Tongue (tissue), 1 donor: ENCODE measurements at regions not wholly inside any gene's neighbourhood (a gene's known extent, or its start where the extent isn't known, plus 50 kb on each side); places are given as distances from the start of the nearest gene placed in this dataset.

ENCODE experiments used
- DNase-seq: peaks from one replicate; pipeline ENCODE4 v3.0.0-alpha.2; 2015

GRCh38 chr6:100176951-100177710 is 183.1 kb upstream of the MCHR2 start:
- peak; percentile 11 for DNase-seq

GRCh38 chr6:100176311-100176950 is 182.4 kb upstream of the MCHR2 start:
- DNase-seq: peak; percentile 57

GRCh38 chr6:100175814-100176310 is 181.8 kb upstream of the MCHR2 start:
- DNase-seq: peak; percentile 40

GRCh38 chr6:100173211-100173610 is 179.2 kb upstream of the MCHR2 start:
- no peak for DNase-seq

- DNase-seq: no peak
Measured at GRCh38 chr6:100172322-100172713, 178.3 kb upstream of the MCHR2 start.

GRCh38 chr6:100171533-100172321 is 177.7 kb upstream of the MCHR2 start:
- no peak for DNase-seq

- DNase-seq: no peak
Measured at GRCh38 chr6:100168148-100168547, 174.1 kb upstream of the MCHR2 start.

- DNase-seq: no peak
Measured at GRCh38 chr6:100167585-100167984, 173.6 kb upstream of the MCHR2 start.

- DNase-seq: no peak
Measured at GRCh38 chr6:100166956-100167355, 172.9 kb upstream of the MCHR2 start.

- no peak for DNase-seq
Measured at GRCh38 chr6:100165442-100165841, 171.4 kb upstream of the MCHR2 start.

- DNase-seq: peak; percentile 10
Measured at GRCh38 chr6:100163035-100163434, 169.0 kb upstream of the MCHR2 start.

- DNase-seq: no peak
Measured at GRCh38 chr6:100161782-100162365, 167.9 kb upstream of the MCHR2 start.

GRCh38 chr6:100160930-100161329 is 166.9 kb upstream of the MCHR2 start:
- no peak for DNase-seq

- DNase-seq: no peak
Measured at GRCh38 chr6:100155141-100155540, 161.1 kb upstream of the MCHR2 start.

- DNase-seq: peak; percentile 69
Measured at GRCh38 chr6:100153636-100154275, 159.7 kb upstream of the MCHR2 start.

- DNase-seq: peak; percentile 18
Measured at GRCh38 chr6:100152201-100152600, 158.2 kb upstream of the MCHR2 start.

- DNase-seq: no peak
Measured at GRCh38 chr6:100144991-100145390, 151.0 kb upstream of the MCHR2 start.

- DNase-seq: peak; percentile 21
Measured at GRCh38 chr6:100138346-100139022, 144.5 kb upstream of the MCHR2 start.

- no peak for DNase-seq
Measured at GRCh38 chr6:100137759-100138158, 143.7 kb upstream of the MCHR2 start.

GRCh38 chr6:100136590-100136989 is 142.6 kb upstream of the MCHR2 start:
- no peak for DNase-seq

GRCh38 chr6:100135977-100136376 is 142.0 kb upstream of the MCHR2 start:
- no peak for DNase-seq
